MCF 10A (cell line): ENCODE measurements at regions not wholly inside any gene's neighbourhood (a gene's known extent, or its start where the extent isn't known, plus 50 kb on each side); places are given as distances from the start of the nearest gene placed in this dataset.

Experiments used
- BruUV-seq: library from RNA; stranded (reverse); fragments of 400-500 nt; replicated peaks from 2 replicates; lab custom pipeline; 2021; lab: Mats Ljungman, UMichigan
- CTCF ChIA-PET: fragments of 300-600 bp; sonication (Branson Sonifier 250); formaldehyde crosslinking; extraction: SDS; loops from one replicate; lab custom pipeline; 2021; ENCODE audit warnings: antibody characterized with exemption, inconsistent platforms; lab: Yijun Ruan, JAX
- POLR2A ChIA-PET: fragments of 300-600, 350-650 bp; sonication (Branson Sonifier 250); formaldehyde crosslinking; extraction: SDS; loops from one replicate; lab custom pipeline; 2020; ENCODE audit warnings: antibody characterized with exemption, inconsistent platforms; lab: Yijun Ruan, JAX
- DNase-seq: peaks from one replicate; pipeline ENCODE4 v3.0.0-alpha.2; 2018; ENCODE audit not compliant: unreplicated experiment
- H3K27ac Mint-ChIP-seq: one replicate; pipeline ENCODE4 v1.8.0; 2022; ENCODE audit warnings: mild to moderate bottlenecking, low read depth, mixed read lengths; ENCODE audit not compliant: unreplicated experiment
- H3K27me3 Mint-ChIP-seq: one replicate; pipeline ENCODE4 v1.8.0; 2022; ENCODE audit warnings: mixed read lengths; ENCODE audit not compliant: insufficient read depth, unreplicated experiment
- H3K36me3 Mint-ChIP-seq: one replicate; pipeline ENCODE4 v1.8.0; 2022; ENCODE audit warnings: mild to moderate bottlenecking, moderate library complexity, mixed read lengths; ENCODE audit not compliant: insufficient read depth, unreplicated experiment
- H3K4me1 Mint-ChIP-seq: one replicate; pipeline ENCODE4 v1.8.0; 2022; ENCODE audit warnings: mixed read lengths; ENCODE audit not compliant: insufficient read depth, unreplicated experiment
- H3K4me3 Mint-ChIP-seq: one replicate; pipeline ENCODE4 v1.8.0; 2022; ENCODE audit warnings: mild to moderate bottlenecking, moderate library complexity, mixed read lengths; ENCODE audit not compliant: unreplicated experiment
- H3K9me3 Mint-ChIP-seq: one replicate; pipeline ENCODE4 v1.8.0; 2022; ENCODE audit warnings: mixed read lengths; ENCODE audit not compliant: unreplicated experiment
- CTCF ChIP-seq: fragments of 200-600 bp; IDR thresholded peaks from one replicate; pipeline ENCODE4 v1.8.0; 2022; ENCODE audit warnings: antibody characterized with exemption, mild to moderate bottlenecking; ENCODE audit not compliant: unreplicated experiment
- intact Hi-C: fragments of 100-400 bp; cut with micrococcal nuclease; formaldehyde crosslinking; loops from 2 replicates; pipeline ENCODE4 v1.14.1; 2022

DNA sequence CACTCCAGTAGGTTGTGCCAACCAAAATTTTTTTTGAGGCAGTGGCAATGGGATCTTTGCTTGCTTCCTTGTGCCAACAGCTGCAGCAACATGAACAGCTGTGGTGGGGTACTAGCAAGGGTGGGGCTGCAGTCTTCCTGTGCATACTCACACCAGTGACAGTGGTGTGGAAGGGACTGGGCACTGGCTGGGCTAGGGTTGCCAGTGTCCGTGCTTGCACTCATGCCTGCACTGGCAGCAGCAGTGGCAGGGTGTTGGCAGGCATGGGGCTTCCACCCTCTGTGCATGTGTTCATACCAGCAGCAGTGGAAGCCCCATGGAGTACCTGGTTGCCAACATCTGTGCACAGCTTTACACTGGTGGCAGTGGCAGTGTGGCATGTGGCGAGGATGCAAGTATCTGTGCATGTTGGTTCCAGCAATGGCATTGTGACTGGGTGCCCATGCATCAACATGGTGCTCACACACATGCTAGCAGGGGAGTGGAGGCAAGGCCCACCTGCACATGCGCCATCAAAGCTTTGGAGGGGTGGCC, 1312.6 kb downstream of the PCDH18 start:
- DNase-seq: no peak
- no peaks in the 10 kb centered on the region for H3K4me1 Mint-ChIP-seq
- no peak overlapping the region for H3K27ac Mint-ChIP-seq
- peaks cover 5% of the 10 kb centered on the region for H3K36me3 Mint-ChIP-seq
- no peak overlapping the region for H3K4me3 Mint-ChIP-seq
- TF ChIP-seq CTCF: no peak
- intact Hi-C loops: no loop called here
- no peaks in the 10 kb centered on the region for H3K9me3 Mint-ChIP-seq
- POLR2A ChIA-PET: no interaction called here
- BruUV-seq: no TSS peak
- no peaks in the 10 kb centered on the region for H3K27me3 Mint-ChIP-seq
- CTCF ChIA-PET: interaction anchor here (0.6 kb wide), 1 partner anchor 14 kb away, joined by 4 read pairs; no protein-coding TSS in a partner anchor

GRCh38 chr4:136203199-136203598, 1329.1 kb downstream of the PCDH18 start:
- no peaks in the 10 kb centered on the region for H3K27me3 Mint-ChIP-seq
- TF ChIP-seq CTCF: no peak

GRCh38 chr4:136198358-136198757, 1333.9 kb downstream of the PCDH18 start:
- intact Hi-C loops: no loop called here
- Mint-ChIP-seq H3K36me3 (no peaks in the 10 kb centered on the region), H3K9me3 (no peaks in the 10 kb centered on the region), H3K4me3 (no peak overlapping the region), H3K27me3 (no peaks in the 10 kb centered on the region), H3K4me1 (no peaks in the 10 kb centered on the region), H3K27ac (no peak overlapping the region)
- no peak for DNase-seq
- ChIA-PET POLR2A (no interaction called here), CTCF (no interaction called here)
- TF ChIP-seq CTCF: no peak
- no TSS peak for BruUV-seq

More at GRCh38 chr4:136203199-136203598, 1329.1 kb downstream of the PCDH18 start:
- no peaks in the 10 kb centered on the region for H3K4me1 Mint-ChIP-seq
- H3K36me3 Mint-ChIP-seq: no peaks in the 10 kb centered on the region
- POLR2A ChIA-PET: no interaction called here
- BruUV-seq: no TSS peak
- intact Hi-C loops: no loop called here
- H3K27ac Mint-ChIP-seq: no peak overlapping the region
- no peak for DNase-seq
- peaks cover 5% of the 10 kb centered on the region for H3K9me3 Mint-ChIP-seq
- CTCF ChIA-PET: no interaction called here
- no peak overlapping the region for H3K4me3 Mint-ChIP-seq

GRCh38 chr4:136194962-136195361, 1337.3 kb downstream of the PCDH18 start:
- intact Hi-C loops: no loop called here
- no peaks in the 10 kb centered on the region for H3K27me3 Mint-ChIP-seq
- CTCF ChIA-PET: no interaction called here
- no peak for DNase-seq
- POLR2A ChIA-PET: no interaction called here
- no peaks in the 10 kb centered on the region for H3K9me3 Mint-ChIP-seq
- no peak overlapping the region for H3K27ac Mint-ChIP-seq
- no peak for TF ChIP-seq CTCF
- no peak overlapping the region for H3K4me3 Mint-ChIP-seq
- BruUV-seq: no TSS peak
- no peaks in the 10 kb centered on the region for H3K4me1 Mint-ChIP-seq
- H3K36me3 Mint-ChIP-seq: no peaks in the 10 kb centered on the region
